ENCODE measurements at regions not wholly inside any gene's neighbourhood (a gene's known extent, or its start where the extent isn't known, plus 50 kb on each side); places are given as distances from the start of the nearest gene placed in this dataset.

DNA sequence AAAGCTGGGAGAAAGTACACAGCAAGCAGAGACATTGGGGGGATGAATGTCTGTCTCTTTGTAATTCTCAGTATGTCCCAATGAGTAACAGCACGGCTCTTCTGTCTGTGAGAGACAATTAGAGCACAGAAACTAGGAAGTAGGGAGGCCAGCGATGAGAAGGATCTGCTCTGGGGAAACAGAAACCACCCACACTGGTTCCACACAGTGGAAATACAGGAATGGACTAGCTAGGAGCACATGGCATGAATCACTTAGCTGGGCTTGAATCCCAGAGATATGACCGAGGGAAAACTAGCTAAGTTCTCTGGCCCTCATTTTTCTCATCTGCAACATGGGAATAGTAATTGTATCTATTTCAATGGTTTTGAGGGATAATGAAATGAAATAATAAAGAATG is 895.9 kb downstream of the TLE4 start:
- no peak for DNase-seq (ENCODE audit: low spot score)

GRCh38 chr9:80465556-80465955 is 893.8 kb downstream of the TLE4 start:
- no peak for DNase-seq (ENCODE audit: low spot score)

DNA sequence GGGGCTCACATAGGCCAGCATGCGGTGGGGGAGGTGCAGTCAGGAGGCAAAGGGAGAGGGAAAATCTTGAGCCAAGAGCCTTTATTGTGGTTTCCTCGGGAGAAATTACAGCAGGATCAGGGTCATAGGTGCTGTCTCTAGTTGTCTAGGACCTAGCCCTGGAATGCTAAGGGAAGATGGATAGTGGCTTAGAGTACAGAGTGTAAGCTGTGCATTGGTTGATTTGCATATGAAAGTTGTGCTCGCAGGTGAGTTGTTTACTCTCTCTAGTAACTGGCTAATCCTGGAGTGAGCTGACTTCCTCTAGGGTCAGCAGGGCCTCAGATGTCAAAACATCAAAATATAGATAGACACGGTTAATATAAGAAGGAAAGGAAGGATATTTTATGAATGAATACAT is 877.7 kb downstream of the TLE4 start:
- no peak for DNase-seq (ENCODE audit: low spot score)

- DNase-seq (ENCODE audit: low spot score) = no peak
Observed at GRCh38 chr9:80448996-80449395, 877.2 kb downstream of the TLE4 start.

DNA sequence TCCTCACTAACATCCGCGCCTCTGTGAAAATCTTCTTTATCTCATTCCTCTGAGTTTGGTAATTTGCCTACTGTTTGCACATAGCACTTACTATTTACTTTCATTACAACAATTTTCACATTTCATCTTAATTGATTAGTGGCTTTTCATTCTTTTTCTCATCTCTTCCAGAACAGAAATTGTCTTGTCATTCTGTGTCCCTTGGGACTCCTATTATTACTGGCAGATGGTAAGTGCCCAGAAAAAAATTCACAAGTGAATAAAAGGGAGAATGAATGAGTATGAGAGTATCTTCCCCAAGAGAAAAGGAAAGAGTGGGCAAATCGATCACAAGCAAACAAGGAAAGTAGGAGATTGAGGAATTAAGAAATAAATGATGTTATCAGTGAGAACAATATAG is 876.1 kb downstream of the TLE4 start:
- no peak for DNase-seq (ENCODE audit: low spot score)

DNA sequence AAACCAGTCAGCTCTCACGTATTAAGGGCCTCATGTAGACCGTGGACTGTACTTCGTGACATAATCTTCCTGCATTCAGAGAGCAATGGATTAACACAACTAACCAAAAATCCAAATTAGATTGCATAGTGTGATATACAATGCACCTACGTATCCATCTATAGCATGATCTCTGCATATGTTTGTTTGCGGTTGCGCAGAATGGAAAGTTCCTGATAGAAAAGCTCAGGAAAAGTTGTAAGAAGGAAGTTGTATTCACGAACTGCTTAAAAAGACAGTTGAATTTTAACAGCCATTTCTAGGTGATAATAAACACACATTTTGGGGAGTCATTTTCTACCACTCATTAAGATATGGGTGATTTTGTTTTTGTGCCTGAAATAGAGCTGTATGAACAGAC is 869.0 kb downstream of the TLE4 start:
- DNase-seq (ENCODE audit: low spot score) = no peak

GRCh38 chr9:80437825-80438224 is 866.1 kb downstream of the TLE4 start:
- DNase-seq (ENCODE audit: low spot score) = no peak

DNA sequence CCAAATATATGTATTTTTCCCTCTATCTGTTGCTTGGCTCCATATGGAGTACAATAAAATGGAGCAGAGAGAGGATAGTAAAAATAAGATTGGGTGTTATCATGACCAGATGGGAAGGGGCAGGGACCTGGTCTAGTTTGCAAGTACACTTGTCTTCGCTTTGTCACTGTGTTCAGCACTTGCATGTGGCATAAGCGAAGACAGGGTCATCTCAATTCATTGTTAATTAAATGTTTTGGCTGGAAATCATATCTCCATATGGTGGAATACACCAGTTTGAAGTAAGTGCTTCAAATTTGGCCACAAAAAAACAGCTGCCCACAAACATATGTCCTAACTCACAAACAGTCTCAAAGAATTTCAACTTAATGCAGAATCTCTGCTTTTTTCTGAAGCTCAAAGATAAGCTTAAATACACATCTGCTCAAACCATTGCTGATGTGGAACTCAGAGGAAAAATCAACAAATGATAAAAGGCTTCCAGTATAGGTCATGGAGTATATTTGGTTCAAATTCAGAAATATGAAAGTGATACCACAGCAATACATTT is 865.4 kb downstream of the TLE4 start:
- no peak for DNase-seq (ENCODE audit: low spot score)

- DNase-seq (ENCODE audit: low spot score) = no peak
Observed at GRCh38 chr9:80435591-80435990, 863.8 kb downstream of the TLE4 start.

DNA sequence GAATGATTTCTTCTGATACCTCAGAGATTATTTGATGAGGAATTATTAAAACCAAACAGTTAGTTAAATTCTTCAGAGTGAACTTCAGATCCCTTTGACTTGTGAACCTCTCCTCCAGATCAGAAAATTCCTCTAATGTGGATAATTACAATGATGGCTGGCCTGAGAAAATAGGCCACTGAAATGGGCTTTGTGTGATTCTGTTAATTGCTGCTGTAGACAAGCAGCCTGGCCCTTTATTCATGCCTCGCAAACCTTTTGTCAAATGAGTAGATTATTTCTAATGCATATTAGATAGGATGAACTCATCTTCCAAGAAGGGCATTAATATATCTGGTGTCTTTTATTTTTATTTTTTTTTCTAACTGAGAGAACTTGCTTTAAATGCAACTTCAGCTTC is 855.2 kb downstream of the TLE4 start:
- no peak for DNase-seq (ENCODE audit: low spot score)

DNA sequence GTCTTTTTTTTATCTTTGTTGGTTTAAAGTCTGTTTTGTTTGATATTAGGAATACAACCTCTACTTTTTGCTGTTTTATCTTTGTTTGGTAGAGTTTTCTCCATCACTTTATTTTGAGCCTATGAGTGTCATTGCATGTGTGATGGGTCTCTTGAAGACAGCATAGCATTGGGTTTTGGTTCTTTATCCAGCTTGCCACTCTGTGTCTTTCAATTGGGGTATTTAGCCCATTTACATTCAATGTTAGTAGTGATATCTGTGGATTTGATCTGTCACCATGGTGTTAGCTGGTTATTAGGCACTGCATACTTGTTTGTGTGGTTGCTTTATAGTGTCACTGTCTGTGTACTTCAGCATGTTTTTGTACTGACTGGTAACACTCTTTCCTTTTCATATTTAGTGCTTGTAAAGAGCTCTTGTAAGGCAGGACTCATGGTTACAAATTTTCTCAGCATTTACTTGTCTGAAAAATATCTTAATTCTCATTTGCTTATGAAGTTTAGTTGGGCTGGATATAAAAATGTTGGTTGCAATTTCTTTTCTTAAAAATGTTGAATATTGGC is 845.5 kb downstream of the TLE4 start:
- DNase-seq (ENCODE audit: low spot score) = no peak

DNA sequence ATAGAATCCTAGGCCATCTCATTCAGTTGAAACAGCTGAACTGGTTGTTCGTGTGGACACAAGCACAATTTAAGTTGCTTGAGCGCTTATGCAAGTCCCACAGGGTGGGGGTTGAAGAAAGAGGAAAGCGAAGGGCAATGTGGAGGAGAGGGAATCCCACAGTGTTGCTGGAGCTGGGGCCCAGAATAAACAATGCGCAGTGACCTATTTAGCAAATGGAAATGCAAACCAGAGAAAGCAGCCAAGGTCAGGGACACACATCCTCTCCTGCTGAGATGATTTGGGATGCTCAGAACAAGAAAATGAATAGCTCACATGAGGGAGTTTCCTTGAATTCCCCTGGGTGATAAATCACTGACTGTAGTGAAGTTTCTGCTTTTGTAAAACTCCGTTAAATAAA is 838.3 kb downstream of the TLE4 start:
- DNase-seq (ENCODE audit: low spot score) = no peak

- DNase-seq (ENCODE audit: low spot score) = no peak
Observed at GRCh38 chr9:80407220-80407619, 835.5 kb downstream of the TLE4 start.

GRCh38 chr9:80401243-80401642 is 829.5 kb downstream of the TLE4 start:
- no peak for DNase-seq (ENCODE audit: low spot score)

DNA sequence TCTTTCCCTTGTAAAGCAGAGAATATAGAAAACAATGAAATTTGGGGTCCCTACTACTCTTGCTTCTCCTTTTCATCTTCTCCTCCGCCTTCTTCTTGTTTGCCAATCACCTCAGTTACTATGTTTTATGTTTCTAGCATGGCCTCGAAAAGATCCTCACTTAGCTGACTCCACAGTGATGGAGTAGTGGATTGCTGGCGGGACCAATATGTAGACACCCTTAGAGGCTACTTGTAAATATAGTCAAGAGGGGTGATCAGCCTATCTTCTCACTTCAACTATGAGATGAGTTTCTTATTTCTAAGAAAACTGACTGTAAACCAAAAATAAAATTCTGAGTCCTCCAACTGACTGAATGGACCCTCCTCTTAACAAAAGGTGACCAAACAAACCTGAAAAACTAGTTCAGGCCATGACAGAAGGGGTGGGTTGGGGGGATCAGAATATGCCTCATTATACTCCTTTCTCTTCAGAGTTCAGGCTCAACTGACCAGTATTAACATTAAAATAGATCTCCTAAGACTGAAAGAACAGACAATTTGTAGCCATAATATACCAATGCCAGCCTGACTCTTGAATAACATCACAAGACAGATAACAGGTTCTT is 829.0 kb downstream of the TLE4 start:
- DNase-seq (ENCODE audit: low spot score) = no peak

DNA sequence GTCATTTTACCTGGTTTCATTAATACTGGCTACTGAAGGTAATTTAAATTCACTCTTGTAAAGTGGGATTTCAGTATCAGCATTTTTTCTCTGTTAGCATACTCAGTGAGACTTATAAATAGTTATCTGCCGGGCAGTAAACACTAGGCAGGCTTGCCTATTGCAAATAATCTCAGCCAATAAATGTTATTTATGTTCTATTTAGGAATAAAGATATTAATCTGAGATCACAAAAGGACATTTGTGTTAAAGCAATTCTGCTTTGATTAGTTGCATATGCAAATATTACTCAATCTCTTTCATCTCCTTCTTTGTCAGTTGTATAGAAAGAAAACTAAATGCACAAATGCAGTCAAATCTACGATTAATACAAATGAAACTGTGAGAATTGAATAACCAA is 827.8 kb downstream of the TLE4 start:
- no peak for DNase-seq (ENCODE audit: low spot score)

DNA sequence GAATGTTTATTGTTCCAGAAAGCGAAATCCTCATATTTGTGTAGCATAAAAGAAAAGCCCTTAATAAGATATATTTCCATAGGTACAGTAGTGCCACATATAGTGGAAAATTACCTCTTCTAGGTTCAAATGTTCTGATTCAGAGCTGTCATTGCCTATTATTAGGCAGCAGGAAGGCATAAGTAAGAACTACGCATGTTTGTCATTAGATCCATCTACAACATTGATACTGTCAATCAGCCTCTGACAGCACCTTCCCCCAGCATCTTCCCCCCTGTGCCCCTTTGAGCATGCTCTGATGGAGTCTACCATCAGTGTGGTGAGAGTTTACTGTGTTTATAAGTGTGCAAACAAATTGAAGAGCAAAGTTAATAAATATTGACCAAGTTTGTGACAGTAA is 816.1 kb downstream of the TLE4 start:
- no peak for DNase-seq (ENCODE audit: low spot score)

GRCh38 chr9:80385246-80385645 is 813.5 kb downstream of the TLE4 start:
- no peak for DNase-seq (ENCODE audit: low spot score)

- no peak for DNase-seq (ENCODE audit: low spot score)
Observed at GRCh38 chr9:80383331-80383730, 811.6 kb downstream of the TLE4 start.

- no peak for DNase-seq (ENCODE audit: low spot score)
Observed at GRCh38 chr9:80382211-80382891, 810.6 kb downstream of the TLE4 start.

DNA sequence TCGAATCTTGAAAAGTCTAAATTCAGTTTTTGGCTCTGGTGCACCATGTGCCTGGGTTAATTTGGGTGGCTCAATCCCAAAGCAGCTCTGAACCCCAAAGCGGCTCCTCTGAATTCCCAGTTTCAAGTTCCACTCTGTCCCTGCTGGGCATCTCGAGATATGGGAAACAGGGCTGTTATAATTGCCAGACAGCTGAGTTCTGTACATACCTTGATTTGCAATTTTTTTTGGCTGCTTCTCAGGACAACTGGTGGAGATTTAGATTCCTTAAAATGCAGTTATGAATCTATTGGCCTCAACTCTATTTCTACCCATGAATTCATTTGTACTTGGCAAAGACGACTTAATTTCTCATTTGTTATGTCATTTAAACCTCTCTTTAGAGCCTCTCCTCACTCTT is 808.5 kb downstream of the TLE4 start:
- no peak for DNase-seq (ENCODE audit: low spot score)

DNA sequence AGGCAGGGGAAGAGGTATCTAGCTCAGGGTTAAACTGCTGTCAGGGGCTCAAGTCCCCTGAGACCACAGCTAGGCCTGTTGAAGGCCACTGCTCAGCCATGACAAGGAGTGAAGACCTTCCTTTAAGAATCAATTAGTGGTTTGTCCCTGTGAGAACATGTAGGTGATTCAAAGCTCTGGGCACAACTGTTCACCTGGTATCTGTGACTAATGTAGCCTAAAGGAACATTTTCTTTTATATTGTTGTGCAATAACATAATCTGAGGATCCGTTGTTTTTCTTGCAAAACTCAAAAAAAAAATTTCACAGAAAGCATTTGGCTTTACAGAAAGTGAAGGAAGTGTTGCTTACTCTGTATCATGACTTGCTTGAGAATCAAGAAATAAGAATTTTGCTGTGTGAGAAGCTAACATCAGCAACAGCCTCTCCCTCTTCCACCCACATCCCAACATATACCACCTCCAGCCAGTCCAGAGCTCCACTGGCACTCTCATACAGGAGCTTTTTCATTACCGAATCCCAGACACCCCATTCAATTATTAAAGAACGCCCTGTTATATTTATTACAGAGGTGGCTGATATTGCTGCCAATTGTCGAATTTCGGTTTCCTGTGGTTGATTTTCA is 807.0 kb downstream of the TLE4 start:
- no peak for DNase-seq (ENCODE audit: low spot score)

GRCh38 chr9:80376180-80376579 is 804.4 kb downstream of the TLE4 start:
- no peak for DNase-seq (ENCODE audit: low spot score)

All from CD4-positive, alpha-beta T cell treated with Interleukin-15 for 4 hours (primary cell).